Nephron progenitor cell (in vitro differentiated cells): ENCODE measurements at regions not wholly inside any gene's neighbourhood (a gene's known extent, or its start where the extent isn't known, plus 50 kb on each side); places are given as distances from the start of the nearest gene placed in this dataset.
A peak's percentile ranks its signal among the peaks of the same experiment; 100 is the strongest.

Source experiments
- DNase-seq: peaks from one replicate; pipeline ENCODE4 v3.0.0; 2021
- H3K27ac Mint-ChIP-seq: 2 replicates; pipeline ENCODE4 v1.8.0; 2021; ENCODE audit warnings: mild to moderate bottlenecking, moderate library complexity, mixed read lengths
- H3K27me3 Mint-ChIP-seq: 2 replicates; pipeline ENCODE4 v1.8.0; 2021; ENCODE audit warnings: mild to moderate bottlenecking, low read depth, mixed read lengths; ENCODE audit not compliant: poor library complexity
- H3K36me3 Mint-ChIP-seq: 2 replicates; pipeline ENCODE4 v1.8.0; 2021; ENCODE audit warnings: low read depth, mixed read lengths
- H3K4me1 Mint-ChIP-seq: 2 replicates; pipeline ENCODE4 v1.8.0; 2021; ENCODE audit warnings: mixed read lengths
- H3K4me3 Mint-ChIP-seq: 2 replicates; pipeline ENCODE4 v1.8.0; 2021; ENCODE audit warnings: mild to moderate bottlenecking, moderate library complexity, mixed read lengths
- H3K9me3 Mint-ChIP-seq: 2 replicates; pipeline ENCODE4 v1.8.0; 2021; ENCODE audit warnings: mild to moderate bottlenecking, moderate library complexity, mixed read lengths
- TF ChIP-seq, protein P1 (sequence below): fragments of 200-600 bp; sonication (generic); IDR thresholded peaks from 2 replicates; pipeline ENCODE4 v1.5.0; 2021; ENCODE audit warnings: antibody characterized with exemption

DNA sequence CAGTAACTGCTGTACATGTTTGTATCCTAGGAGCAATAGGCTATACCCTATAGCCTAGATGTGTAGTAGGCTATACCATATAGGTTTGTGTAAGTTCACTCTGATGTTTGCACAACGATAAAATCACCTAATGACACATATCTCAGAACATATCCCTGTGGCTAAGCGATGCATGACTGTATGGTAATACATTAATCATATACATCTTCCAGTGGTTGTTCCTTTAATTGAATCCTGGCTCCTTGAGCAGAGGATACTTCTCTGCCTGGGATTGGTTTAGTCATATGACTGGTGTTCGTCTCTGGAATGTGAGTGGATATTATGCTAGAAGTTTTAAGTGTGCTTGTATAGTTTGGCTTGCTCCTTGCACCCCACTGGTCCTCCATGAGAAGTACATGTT, 425.8 kb downstream of the MAN2A1 start:
- Mint-ChIP-seq H3K27me3 (no peaks in the 10 kb centered on the region), H3K9me3 (peaks cover 34% of the 10 kb centered on the region), H3K27ac (no peak overlapping the region), H3K36me3 (peaks cover 11% of the 10 kb centered on the region), H3K4me1 (no peaks in the 10 kb centered on the region), H3K4me3 (no peak overlapping the region)
- no peak for DNase-seq
- TF ChIP-seq, protein P1, sequence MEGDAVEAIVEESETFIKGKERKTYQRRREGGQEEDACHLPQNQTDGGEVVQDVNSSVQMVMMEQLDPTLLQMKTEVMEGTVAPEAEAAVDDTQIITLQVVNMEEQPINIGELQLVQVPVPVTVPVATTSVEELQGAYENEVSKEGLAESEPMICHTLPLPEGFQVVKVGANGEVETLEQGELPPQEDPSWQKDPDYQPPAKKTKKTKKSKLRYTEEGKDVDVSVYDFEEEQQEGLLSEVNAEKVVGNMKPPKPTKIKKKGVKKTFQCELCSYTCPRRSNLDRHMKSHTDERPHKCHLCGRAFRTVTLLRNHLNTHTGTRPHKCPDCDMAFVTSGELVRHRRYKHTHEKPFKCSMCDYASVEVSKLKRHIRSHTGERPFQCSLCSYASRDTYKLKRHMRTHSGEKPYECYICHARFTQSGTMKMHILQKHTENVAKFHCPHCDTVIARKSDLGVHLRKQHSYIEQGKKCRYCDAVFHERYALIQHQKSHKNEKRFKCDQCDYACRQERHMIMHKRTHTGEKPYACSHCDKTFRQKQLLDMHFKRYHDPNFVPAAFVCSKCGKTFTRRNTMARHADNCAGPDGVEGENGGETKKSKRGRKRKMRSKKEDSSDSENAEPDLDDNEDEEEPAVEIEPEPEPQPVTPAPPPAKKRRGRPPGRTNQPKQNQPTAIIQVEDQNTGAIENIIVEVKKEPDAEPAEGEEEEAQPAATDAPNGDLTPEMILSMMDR, result no peak

DNA sequence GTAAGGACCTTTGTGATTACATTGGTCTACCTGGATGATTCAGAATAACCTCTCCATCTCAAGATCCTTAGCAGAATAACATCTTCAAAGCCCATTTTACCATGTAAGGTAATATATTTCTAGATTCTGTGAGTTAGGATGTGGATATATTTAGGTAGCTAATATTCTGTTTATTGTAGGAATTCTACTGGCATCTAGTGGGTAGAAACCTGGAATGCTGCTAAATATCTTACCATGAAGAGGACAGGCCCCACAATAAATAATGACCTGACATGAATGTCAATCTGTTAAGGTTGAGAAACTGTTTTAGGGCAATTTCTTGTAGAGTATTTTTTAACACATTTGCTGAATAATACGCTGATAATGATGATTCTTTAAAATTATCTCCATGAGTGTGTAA, 426.8 kb downstream of the MAN2A1 start:
- H3K36me3 Mint-ChIP-seq, result peaks cover 11% of the 10 kb centered on the region
- H3K27ac Mint-ChIP-seq, result no peak overlapping the region
- peaks cover 35% of the 10 kb centered on the region for H3K9me3 Mint-ChIP-seq
- no peaks in the 10 kb centered on the region for H3K4me1 Mint-ChIP-seq
- TF ChIP-seq, protein P1, result no peak
- no peaks in the 10 kb centered on the region for H3K27me3 Mint-ChIP-seq
- no peak for DNase-seq
- no peak overlapping the region for H3K4me3 Mint-ChIP-seq

DNA sequence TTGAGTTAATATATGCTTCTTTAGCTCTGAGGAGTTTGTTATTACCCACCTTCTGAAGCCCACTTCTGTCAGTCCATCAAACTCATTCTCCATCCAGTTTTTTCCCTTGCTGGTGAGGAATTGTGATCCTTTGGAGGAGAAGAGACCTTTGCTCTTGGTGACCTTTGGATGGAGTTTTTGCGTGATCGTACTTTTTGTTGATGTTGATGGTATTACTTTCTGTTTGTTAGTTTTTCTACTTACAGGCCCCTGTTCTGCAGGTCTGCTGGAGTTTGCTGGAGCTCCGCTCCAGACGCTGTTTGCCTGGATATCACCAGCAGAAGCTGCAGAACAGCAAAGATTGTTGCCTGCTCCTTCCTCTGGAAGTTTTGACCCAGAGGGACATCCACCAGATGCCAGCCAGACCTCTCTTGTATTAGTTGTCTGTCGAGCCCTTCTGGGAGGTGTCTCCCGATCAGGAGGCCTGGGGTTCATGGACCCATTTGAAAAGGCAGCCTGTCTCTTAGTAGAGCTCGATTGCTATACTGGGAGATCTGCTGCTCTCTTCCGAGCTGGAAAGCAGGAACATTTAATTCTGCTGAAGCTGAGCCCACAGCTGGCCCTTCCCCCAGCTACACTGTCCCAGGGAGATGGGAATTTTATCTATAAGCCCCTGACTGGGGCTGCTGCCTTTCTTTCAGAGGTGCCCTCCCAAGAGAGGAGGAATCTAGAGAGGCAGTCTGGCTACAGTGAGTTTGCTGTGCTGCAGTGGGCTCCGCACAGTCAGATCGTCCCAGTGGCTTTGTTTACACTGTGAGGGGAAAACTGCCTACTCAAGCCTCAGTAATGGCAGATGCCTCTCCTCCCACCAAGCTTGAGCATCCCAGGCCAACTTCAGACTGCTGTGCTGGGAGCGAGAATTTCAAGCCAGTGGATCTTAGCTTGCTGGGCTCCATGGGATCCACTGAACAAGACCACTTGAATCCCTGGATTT, 445.5 kb downstream of the MAN2A1 start:
- DNase-seq, result no peak
- Mint-ChIP-seq H3K4me1 (no peaks in the 10 kb centered on the region), H3K9me3 (peaks cover 66% of the 10 kb centered on the region), H3K36me3 (peaks cover 16% of the 10 kb centered on the region), H3K4me3 (no peak overlapping the region), H3K27ac (no peak overlapping the region), H3K27me3 (no peaks in the 10 kb centered on the region)
- TF ChIP-seq, protein P1, result no peak

DNA sequence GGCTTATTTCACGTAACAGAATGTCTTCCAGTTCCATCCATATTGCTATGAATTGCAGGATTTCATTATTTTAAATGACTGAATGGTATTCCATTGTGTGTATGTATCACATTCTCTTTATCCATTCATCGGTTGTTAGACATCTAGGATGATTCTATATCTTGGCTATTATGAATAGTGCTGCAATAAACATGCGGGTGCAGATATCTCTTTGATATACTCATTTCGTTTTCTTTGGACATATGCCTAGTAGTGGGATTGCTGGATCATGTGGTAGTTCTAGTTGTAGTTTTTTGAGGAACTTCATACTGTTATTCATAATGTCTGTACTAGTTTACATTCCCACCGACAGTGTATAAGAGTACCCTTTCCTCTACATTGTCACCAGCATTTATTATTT, 460.5 kb downstream of the MAN2A1 start:
- Mint-ChIP-seq H3K4me1 (no peaks in the 10 kb centered on the region), H3K4me3 (no peak overlapping the region), H3K36me3 (no peaks in the 10 kb centered on the region), H3K27ac (no peak overlapping the region), H3K27me3 (no peaks in the 10 kb centered on the region), H3K9me3 (no peaks in the 10 kb centered on the region)
- TF ChIP-seq, protein P1, result no peak
- no peak for DNase-seq

DNA sequence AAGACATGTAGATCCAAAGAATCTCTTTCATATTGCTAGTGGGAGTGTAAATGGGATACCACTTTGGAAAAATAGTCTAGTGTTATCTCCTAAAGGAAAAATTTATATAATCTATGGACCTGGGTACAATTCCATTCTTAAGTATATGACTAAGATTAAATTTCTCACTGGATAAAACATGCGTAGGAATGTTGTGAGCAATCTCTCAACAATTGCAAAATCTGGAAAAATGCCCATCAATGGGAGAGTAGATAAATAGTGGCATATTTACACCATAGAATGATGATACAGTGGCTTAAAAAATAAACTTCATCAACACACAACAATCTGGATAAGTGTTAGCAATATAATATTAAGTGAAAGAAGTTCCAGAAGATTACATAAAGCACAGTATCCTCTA, 469.5 kb downstream of the MAN2A1 start:
- no peak overlapping the region for H3K27ac Mint-ChIP-seq
- DNase-seq, result no peak
- no peaks in the 10 kb centered on the region for H3K9me3 Mint-ChIP-seq
- peaks cover 7% of the 10 kb centered on the region for H3K4me1 Mint-ChIP-seq
- no peaks in the 10 kb centered on the region for H3K27me3 Mint-ChIP-seq
- H3K4me3 Mint-ChIP-seq, result no peak overlapping the region
- H3K36me3 Mint-ChIP-seq, result no peaks in the 10 kb centered on the region
- TF ChIP-seq, protein P1, result no peak

DNA sequence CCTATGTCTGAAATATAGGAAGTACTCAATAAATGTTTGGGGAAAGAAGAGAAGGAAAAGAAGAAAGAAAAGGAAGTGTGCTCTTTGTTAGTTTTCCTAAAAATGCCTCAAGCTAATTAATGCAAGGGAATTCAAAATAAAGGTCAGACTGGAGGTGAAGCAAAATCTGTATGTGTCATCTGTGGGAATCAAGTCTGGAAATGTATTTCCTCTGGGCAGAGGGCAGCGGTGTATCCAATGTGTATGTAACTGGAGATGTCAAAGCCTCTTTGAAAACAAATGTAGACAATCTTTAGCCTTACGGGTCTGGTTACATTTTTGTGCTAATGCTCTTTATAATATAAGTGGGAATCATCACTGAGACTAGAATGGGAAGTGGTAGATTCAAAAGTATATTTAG, 471.4 kb downstream of the MAN2A1 start:
- no peaks in the 10 kb centered on the region for H3K36me3 Mint-ChIP-seq
- no peaks in the 10 kb centered on the region for H3K9me3 Mint-ChIP-seq
- DNase-seq, result no peak
- H3K4me3 Mint-ChIP-seq, result no peak overlapping the region
- peaks cover 7% of the 10 kb centered on the region for H3K4me1 Mint-ChIP-seq
- H3K27me3 Mint-ChIP-seq, result no peaks in the 10 kb centered on the region
- TF ChIP-seq, protein P1, result no peak
- H3K27ac Mint-ChIP-seq, result peak overlapping the region; percentile 18
